ENCODE measurements at regions not wholly inside any gene's neighbourhood (a gene's known extent, or its start where the extent isn't known, plus 50 kb on each side); places are given as distances from the start of the nearest gene placed in this dataset.

- TF ChIP-seq CTCF (conservative IDR thresholded peaks at IDR 0.05; ENCODE audit: low read depth, low read length), result no peak
- no peak for TF ChIP-seq EZH2 (IDR thresholded peaks at IDR 0.05; ENCODE audit: borderline replicate concordance, low read depth, low read length, poor library complexity, severe bottlenecking)
Observed at GRCh38 chr10:131513901-131514300, 202.4 kb upstream of the TCERG1L start.
